SK-N-SH treated with all-trans-retinoic acid at 6 μM for 48 hours (cell line): ENCODE measurements at regions not wholly inside any gene's neighbourhood (a gene's known extent, or its start where the extent isn't known, plus 50 kb on each side); places are given as distances from the start of the nearest gene placed in this dataset.

ENCODE experiments used
- ATAC-seq: fragments of 200-7000 bp; cut with Tn5 transposase; 3 replicates; pipeline ENCODE4 v1.9.1; 2020; ENCODE audit warnings: mild to moderate bottlenecking, moderate library complexity
- ARNTL ChIP-seq: fragments of 450-650 bp; formaldehyde crosslinking; IDR thresholded peaks from 2 replicates; pipeline ENCODE4 v1.5.0; 2020; ENCODE audit warnings: low read depth, mild to moderate bottlenecking, moderate library complexity, borderline replicate concordance
- BACH2 ChIP-seq: fragments of 250-450 bp; sonication (Bioruptor Pico); IDR thresholded peaks from 2 replicates; pipeline ENCODE4 v1.9.0; 2021; ENCODE audit warnings: mild to moderate bottlenecking, borderline replicate concordance
- CSDC2 ChIP-seq: fragments of 250-450 bp; sonication (Bioruptor Pico); IDR thresholded peaks from 2 replicates; pipeline ENCODE4 v1.5.0; 2020; ENCODE audit warnings: mild to moderate bottlenecking, moderate library complexity
- ESRRG ChIP-seq: fragments of 250-450 bp; sonication (Bioruptor Pico); IDR thresholded peaks from 2 replicates; pipeline ENCODE4 v1.6.1; 2021; ENCODE audit warnings: mild to moderate bottlenecking
- ISL1 ChIP-seq: fragments of 250-450 bp; sonication (Bioruptor Pico); IDR thresholded peaks from 2 replicates; pipeline ENCODE4 v2.1.2; 2022; ENCODE audit warnings: mild to moderate bottlenecking, moderate library complexity
- OSR1 ChIP-seq: fragments of 250-450 bp; sonication (Bioruptor Pico); IDR thresholded peaks from 2 replicates; pipeline ENCODE4 v1.8.0; 2022; ENCODE audit warnings: moderate library complexity, mild to moderate bottlenecking, inconsistent platforms
- PATZ1 ChIP-seq: fragments of 250-450 bp; sonication (Bioruptor Pico); IDR thresholded peaks from 2 replicates; pipeline ENCODE4 v1.8.0; 2020; ENCODE audit warnings: mild to moderate bottlenecking, moderate library complexity, borderline replicate concordance
- RARB ChIP-seq: fragments of 250-450 bp; sonication (Bioruptor Pico); IDR thresholded peaks from 2 replicates; pipeline ENCODE4 v1.8.0; 2021; ENCODE audit warnings: mild to moderate bottlenecking, moderate library complexity
- SNAI2 ChIP-seq: fragments of 250-450 bp; sonication (Bioruptor Pico); IDR thresholded peaks from 2 replicates; pipeline ENCODE4 v1.5.0; 2020; ENCODE audit warnings: mild to moderate bottlenecking, moderate library complexity
- TCF4 ChIP-seq: fragments of 250-450 bp; sonication (Bioruptor Pico); IDR thresholded peaks from 2 replicates; pipeline ENCODE4 v1.8.0; 2021; ENCODE audit warnings: mild to moderate bottlenecking, moderate library complexity, borderline replicate concordance
- TOX ChIP-seq: fragments of 250-450 bp; sonication (Bioruptor Pico); IDR thresholded peaks from 2 replicates; pipeline ENCODE4 v1.8.0; 2021; ENCODE audit warnings: mild to moderate bottlenecking, moderate library complexity, borderline replicate concordance
- ZFP3 ChIP-seq: fragments of 250-450 bp; sonication (Bioruptor Pico); IDR thresholded peaks from 2 replicates; pipeline ENCODE4 v1.5.0; 2020; ENCODE audit warnings: mild to moderate bottlenecking, moderate library complexity
- ZNF565 ChIP-seq: fragments of 450-650 bp; formaldehyde crosslinking; conservative IDR thresholded peaks from 2 replicates; pipeline ENCODE4 v1.5.0; 2020; ENCODE audit warnings: low read depth, mild to moderate bottlenecking, moderate library complexity
- ZNF8 ChIP-seq: fragments of 450-650 bp; formaldehyde crosslinking; IDR thresholded peaks from 2 replicates; pipeline ENCODE4 v1.5.0; 2020; ENCODE audit warnings: mild to moderate bottlenecking, moderate library complexity
- TF ChIP-seq, protein P1 (sequence below): fragments of 250-450 bp; sonication (Bioruptor Pico); IDR thresholded peaks from 2 replicates; pipeline ENCODE4 v1.5.0; 2020; ENCODE audit warnings: mild to moderate bottlenecking, moderate library complexity

- TF ChIP-seq SNAI2 (CRISPR knock-in tag) (no peak), BACH2 (no peak), ZNF8 (CRISPR knock-in tag) (no peak)
- ATAC-seq = no peak
Measured at GRCh38 chr1:229984992-229985612, 81.9 kb upstream of the GALNT2 start.

- no peak for ATAC-seq
- no peak for TF ChIP-seq ZNF565 (CRISPR knock-in tag)
Measured at GRCh38 chr1:229985613-229986010, 81.4 kb upstream of the GALNT2 start.

GRCh38 chr1:229986737-229987337 lies 80.2 kb upstream of the GALNT2 start:
- TF ChIP-seq OSR1 (CRISPR knock-in tag) = no peak
- TF ChIP-seq ZNF565 (CRISPR knock-in tag) = no peak
- TF ChIP-seq ZFP3 (CRISPR knock-in tag) = no peak
- TF ChIP-seq SNAI2 (CRISPR knock-in tag) = no peak
- TF ChIP-seq PATZ1 (CRISPR knock-in tag) = no peak
- TF ChIP-seq, protein P1, sequence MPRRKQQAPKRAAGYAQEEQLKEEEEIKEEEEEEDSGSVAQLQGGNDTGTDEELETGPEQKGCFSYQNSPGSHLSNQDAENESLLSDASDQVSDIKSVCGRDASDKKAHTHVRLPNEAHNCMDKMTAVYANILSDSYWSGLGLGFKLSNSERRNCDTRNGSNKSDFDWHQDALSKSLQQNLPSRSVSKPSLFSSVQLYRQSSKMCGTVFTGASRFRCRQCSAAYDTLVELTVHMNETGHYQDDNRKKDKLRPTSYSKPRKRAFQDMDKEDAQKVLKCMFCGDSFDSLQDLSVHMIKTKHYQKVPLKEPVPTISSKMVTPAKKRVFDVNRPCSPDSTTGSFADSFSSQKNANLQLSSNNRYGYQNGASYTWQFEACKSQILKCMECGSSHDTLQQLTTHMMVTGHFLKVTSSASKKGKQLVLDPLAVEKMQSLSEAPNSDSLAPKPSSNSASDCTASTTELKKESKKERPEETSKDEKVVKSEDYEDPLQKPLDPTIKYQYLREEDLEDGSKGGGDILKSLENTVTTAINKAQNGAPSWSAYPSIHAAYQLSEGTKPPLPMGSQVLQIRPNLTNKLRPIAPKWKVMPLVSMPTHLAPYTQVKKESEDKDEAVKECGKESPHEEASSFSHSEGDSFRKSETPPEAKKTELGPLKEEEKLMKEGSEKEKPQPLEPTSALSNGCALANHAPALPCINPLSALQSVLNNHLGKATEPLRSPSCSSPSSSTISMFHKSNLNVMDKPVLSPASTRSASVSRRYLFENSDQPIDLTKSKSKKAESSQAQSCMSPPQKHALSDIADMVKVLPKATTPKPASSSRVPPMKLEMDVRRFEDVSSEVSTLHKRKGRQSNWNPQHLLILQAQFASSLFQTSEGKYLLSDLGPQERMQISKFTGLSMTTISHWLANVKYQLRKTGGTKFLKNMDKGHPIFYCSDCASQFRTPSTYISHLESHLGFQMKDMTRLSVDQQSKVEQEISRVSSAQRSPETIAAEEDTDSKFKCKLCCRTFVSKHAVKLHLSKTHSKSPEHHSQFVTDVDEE = no peak
- TF ChIP-seq TCF4 (CRISPR knock-in tag) = no peak
- TF ChIP-seq, all 23 proteins: peak for 0
- ATAC-seq = no peak

GRCh38 chr1:229987953-229988352 lies 79.1 kb upstream of the GALNT2 start:
- TF ChIP-seq ZNF8 (CRISPR knock-in tag) (no peak), PATZ1 (CRISPR knock-in tag) (no peak), CSDC2 (no peak), SNAI2 (CRISPR knock-in tag) (no peak), BACH2 (no peak), ISL1 (CRISPR knock-in tag) (no peak), ZNF565 (CRISPR knock-in tag) (no peak)
- ATAC-seq = no peak

GRCh38 chr1:229988534-229988933 lies 78.5 kb upstream of the GALNT2 start:
- TF ChIP-seq TOX = no peak
- no peak for TF ChIP-seq SNAI2 (CRISPR knock-in tag)
- TF ChIP-seq CSDC2 = no peak
- TF ChIP-seq ESRRG (CRISPR knock-in tag) = no peak
- TF ChIP-seq, protein P1 = no peak
- TF ChIP-seq ARNTL (CRISPR knock-in tag) = no peak
- no peak for TF ChIP-seq RARB
- no peak for ATAC-seq
